Epithelial cell of prostate (primary cell): ENCODE measurements at regions not wholly inside any gene's neighbourhood (a gene's known extent, or its start where the extent isn't known, plus 50 kb on each side); places are given as distances from the start of the nearest gene placed in this dataset.
"Not testable (repeated sequence)": the region's sequence is repeated elsewhere in the genome, so short reads cannot be mapped to it uniquely, and the experiment has no call there.

ENCODE experiments used
- DNase-seq: peaks from one replicate; pipeline ENCODE4 v3.0.0-alpha.2; 2011; ENCODE audit warnings: low read depth, low spot score
- H3K27ac ChIP-seq: fragments of 450-650 bp; 2 replicates; pipeline ENCODE4 v1.5.1; 2017; ENCODE audit warnings: mild to moderate bottlenecking

DNA sequence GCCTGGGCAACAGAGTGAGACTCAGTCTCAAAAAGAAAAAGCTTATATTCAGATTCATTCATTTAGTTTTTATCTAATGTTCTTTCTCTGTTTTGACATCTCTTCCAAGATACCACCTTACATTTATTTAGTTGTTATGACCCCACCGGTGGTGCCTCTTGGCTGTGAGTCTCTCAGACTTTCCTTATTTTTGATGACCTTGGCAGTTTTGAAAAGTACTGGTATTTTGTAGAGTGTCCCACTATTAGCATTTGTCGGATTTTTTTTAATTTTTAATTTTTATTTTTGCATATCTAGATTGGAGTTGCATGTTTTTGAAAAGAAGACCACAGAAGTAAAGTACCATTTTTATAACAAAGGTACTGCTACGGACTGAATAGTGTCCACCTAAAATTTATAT is 351.7 kb upstream of the KYNU start:
- H3K27ac ChIP-seq = no peak overlapping the region
- no peak for DNase-seq

DNA sequence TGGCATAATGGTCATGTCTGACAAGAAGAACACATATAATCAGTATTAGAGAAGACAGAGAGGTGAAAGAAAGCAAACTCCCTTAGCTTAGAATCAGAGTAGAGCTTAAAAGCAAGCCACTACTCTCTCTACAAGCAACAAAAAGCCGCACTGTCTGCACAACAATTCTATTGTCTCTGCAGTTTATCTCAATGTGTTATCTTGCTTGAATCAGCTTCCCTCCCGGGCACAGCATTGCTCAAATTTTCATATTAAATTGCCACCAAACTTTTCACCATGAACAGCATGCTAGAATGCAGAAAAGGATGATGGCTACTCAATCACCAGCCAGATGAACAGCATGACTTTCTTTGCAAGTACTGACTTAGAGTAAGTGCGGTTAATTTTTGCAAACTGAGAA is 356.0 kb upstream of the KYNU start:
- H3K27ac ChIP-seq = no peak overlapping the region
- DNase-seq = no peak

DNA sequence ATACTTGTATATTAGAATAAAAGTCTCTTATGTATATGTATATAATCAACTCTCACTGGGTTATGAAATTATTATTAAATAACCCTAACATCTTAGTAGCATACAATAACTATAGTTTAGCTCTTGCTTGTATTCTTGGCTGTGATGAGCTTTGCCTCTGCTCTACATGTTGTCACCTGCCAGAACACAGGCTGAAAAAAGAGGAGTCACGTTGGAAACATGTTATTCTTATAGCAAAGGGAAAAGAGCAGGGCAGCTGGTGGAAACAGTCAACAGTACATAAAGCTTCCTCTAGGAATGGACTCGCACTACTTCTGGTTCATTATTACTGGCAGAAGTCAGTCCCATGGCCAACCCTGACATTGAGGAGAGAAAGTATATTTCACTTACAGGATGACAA is 362.0 kb upstream of the KYNU start:
- no peak for DNase-seq
- no peak overlapping the region for H3K27ac ChIP-seq

DNA sequence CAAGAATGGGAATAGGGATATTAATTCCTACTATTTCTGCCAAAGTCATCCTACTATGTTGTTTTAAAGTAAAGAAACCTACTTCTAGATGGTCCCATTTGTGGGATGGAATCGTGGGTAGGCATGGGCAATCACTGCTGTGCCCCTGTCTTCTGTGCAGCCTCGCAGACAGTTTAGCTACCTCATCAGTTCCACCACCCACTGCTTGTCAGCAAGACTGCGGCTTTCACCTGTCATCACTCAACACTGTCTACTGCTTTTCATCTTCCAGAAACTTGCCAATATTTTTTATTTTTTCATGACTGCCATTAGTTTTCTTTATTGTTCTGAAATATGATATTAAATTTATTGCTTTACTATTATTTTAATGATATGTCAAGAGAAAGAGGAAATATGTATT is 368.1 kb upstream of the KYNU start:
- no peak for DNase-seq
- H3K27ac ChIP-seq = no peak overlapping the region

DNA sequence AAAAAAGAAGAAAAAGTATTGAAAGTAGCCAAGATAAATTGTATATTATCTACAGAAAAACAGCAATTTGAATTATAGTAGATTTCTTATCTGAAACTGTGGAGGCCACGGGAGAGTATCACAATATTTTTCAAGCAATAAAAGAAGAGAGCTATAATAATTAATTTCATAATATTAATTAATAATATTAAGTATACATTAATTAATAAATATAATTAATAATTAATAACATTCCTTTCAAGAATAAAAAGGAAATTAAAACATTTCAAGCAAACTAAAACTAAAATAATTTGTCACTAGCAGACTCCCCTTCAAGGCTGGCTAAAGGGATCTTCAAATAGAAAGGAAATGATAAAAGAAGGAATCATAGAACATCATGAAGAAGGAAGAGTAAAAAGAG is 372.7 kb upstream of the KYNU start:
- DNase-seq = no peak
- H3K27ac ChIP-seq = no peak overlapping the region

DNA sequence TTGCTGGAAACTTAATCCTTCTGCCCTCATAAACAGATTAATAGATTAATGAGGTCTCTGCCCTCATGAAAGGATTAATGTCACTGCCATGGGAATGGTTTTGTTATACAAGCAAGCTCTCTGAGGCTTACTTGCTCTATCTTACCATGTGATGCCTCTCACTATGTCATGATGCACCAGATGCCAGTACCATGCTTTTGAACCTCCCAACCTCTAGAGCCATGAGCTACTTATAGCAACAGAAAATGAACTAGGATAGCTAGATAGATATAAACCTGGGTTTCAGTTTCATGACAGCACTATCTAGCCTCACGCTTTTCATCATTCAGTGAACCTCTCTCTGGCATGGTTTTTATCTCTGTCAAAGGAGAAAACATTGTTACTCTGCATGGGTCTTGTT is 371.6 kb upstream of the LRP1B start:
- DNase-seq = no peak
- no peak overlapping the region for H3K27ac ChIP-seq

DNA sequence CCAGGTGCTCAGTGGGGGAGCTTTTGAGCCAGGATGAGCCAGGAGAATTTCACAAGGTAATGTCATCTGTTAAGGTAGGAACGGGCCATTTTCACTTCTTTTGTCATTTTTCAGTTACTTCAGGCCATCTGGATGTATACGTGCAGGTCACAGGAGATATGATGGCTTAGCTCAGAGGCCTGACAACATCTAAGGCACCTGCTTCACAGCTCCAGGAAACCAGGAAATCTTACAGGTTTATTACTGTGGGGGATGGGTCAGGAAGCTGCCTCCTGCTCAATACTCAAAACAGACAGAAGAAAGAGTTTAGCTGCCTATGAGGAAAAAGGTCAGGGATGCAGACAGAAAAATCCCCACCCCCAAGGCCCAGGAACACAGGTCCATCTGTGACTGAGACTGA is 364.3 kb upstream of the LRP1B start:
- H3K27ac ChIP-seq = no peak overlapping the region
- no peak for DNase-seq

DNA sequence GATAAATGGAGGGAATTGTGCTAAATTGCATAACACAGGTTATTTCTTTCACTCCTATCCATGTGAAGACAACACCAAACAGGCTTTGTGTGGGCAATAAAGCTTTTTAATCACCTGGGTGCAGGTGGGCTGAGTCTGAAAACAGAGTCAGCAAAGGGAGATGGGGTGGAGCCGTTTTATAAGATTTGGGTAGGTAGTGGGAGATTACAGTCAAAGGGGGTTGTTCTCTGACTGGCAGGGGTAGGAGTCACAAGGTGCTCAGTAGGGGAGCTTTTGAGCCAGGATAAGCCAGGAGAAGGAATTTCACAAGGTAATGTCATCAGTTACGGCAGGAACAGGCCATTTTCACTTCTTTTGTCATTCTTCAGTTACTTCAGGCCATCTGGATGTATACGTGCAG is 358.8 kb upstream of the LRP1B start:
- DNase-seq, H3K27ac ChIP-seq: not testable (repeated sequence)

DNA sequence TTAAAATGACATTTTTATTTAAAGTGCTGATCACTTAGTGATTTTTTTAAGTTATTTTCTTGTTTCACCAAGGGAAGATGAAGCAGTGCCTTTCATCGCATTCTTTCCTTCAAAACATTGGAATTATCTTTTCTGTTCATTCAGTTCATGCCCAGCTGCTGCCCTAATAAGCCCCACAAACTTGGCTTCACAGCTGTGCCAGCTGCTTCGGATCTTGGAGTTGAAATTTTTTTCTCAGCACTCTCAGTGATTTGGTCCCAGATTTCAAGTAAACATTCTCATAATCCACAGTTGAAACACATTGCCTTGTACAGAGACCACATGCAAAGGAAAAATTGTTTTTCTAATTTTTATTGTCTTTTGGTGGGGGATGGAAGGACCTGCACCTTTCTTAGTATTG is 353.3 kb upstream of the LRP1B start:
- no peak for DNase-seq

DNA sequence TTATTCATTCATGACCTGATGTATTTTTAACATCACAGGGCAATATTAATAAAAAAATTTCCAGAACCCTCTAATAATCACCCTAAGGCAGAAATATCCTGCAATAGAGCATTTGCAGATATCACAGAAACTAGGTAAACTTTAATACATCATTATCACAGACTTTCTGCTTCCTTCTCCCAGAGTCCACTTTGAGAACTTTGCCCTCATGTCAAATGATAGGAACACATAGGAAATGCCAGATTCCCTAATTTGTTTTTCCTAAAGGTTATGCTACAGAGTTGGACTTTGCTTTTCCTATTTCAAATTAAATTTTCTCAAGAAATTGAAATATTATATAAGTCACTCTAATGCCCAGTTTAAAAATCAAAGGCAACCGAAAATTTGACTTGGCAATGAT is 352.8 kb upstream of the LRP1B start:
- H3K27ac ChIP-seq = no peak overlapping the region
- no peak for DNase-seq

More for the DNA sequence above, 353.3 kb upstream of the LRP1B start:
- H3K27ac ChIP-seq = no peak overlapping the region

DNA sequence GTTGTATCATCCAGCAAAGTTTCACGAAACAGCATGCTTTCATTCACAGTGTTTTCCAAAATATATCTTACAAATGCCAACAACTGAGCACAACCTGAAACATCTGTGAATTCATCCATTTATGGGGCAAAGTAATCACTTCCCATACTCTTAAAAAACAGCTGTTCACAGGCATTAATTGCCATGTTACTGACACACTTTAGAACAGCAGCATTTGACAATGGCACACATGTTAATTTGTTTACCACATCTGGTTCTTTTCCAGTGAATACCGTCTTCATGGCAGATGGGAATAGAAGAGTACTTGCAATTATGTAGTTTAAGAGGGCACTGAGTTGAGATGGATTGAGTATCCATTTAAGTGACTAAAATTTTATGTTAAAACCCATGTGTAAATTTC is 347.4 kb upstream of the LRP1B start:
- no peak overlapping the region for H3K27ac ChIP-seq
- DNase-seq = no peak

DNA sequence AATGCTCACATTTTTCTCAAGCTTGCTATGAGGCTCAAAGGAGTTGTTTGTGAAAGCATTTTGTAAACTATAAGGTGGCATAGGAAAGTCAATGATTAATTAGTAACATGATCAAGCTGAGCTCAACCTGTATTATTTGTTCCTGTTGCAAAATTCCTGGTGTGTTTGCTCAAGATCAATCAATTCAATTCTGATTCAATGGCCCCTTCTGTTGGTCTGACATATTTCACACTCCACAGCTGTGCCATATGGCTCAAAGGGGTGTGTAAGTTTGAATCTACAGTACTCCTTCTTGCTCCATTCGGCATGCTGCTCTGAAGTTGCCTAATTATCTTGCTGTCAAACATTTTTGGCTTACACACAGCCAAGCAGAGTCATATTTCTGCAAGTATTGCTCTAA is 341.6 kb upstream of the LRP1B start:
- H3K27ac ChIP-seq = no peak overlapping the region
- DNase-seq = no peak

DNA sequence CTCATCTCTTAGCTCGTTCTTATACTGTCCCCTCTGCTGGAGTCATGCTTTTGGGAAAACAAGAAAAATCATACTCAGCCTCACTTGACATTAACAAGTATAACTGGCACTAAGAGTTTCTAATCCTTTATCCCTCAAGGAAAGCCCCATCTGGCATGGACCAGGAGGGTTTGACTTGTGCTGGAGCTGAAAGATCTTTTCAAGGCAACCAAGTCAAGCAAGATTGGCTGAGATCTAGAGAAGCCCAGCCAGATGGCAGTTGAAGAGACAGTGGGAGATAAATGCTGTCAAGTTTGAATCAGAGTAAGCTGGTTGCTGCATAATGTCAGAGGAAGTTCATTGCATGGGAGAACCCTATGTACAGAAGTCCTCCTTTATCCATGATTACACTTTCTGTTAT is 336.5 kb upstream of the LRP1B start:
- no peak overlapping the region for H3K27ac ChIP-seq
- no peak for DNase-seq

DNA sequence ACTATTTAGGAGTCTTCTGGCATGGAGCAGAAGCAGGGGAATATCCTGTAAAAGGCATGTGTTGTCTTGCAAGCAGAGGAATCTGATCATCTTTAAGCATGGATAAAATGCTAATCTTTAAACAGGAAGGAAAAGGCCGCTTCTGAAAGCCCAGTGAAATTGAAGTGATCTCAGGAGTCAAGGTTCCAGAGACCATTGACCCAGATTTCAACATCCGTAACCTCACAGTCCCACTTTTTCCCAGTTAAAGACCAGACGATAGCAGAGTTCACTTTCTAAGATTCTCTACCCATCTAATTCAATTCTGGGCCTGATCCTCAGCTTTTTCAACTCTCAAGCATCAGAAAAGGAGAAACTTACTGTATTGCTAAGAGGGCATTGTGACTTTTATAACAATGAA is 332.2 kb upstream of the LRP1B start:
- no peak for DNase-seq
- no peak overlapping the region for H3K27ac ChIP-seq

DNA sequence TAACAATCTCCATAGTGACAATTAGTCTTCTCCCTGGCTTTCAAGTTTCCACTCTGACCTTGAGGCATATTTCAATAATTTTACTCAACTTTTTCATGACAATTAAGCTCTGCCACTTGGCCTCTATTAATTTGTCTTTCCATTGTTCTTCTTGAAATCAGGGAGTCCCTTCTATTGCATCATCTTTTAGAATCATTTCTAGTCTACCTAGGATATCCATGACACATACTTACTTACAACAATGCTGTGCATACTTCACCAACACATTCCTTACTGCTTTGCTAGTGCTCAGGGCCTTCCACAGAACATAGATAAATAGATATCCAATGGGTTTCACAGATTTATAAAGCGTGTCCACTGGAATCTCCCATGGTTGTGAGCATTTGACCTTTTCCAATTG is 331.5 kb upstream of the LRP1B start:
- H3K27ac ChIP-seq = no peak overlapping the region
- no peak for DNase-seq

DNA sequence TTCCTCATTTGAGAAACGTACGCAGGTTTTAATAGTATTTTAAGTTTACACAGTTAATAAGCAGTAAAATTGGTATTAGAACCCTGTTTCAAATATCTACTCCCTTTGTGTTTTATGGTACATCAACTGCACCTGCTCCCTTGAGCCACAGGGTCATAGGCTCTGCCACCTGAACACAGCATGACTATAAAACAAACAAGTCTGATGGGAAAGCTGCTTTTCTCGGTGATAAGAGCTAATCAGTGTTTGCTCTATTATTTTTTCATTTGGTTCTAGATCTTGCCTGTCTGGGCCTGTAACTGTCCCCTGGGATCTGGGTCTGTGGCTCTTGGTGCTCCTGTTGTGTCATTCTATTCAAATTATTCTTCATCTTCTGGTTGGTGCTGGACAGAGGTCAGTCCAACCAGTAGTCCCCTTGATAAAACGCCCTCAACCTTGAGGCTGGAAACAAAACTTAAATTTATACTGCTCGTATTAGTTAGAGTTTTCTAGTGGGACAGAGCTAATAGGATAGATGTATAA is 314.8 kb upstream of the LRP1B start:
- no peak for DNase-seq
- H3K27ac ChIP-seq = no peak overlapping the region

DNA sequence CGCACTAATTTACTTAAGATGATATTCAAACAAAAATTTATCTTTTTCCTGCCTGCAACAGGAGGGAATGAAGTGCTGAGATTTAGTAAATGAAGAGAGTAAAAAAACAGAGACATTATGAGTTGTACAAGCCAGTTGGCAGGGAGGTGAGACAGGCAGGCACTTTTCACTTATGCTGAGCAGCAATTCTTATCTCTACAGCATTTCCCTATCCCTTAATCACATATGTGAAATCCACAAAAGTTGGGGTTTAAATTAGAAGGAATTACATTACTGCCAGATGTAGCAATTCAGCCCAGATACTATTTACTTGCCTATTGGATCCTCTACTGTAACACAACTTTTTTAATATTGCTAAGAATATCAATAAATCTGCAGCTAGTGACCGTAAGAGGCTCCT is 314.2 kb upstream of the LRP1B start:
- DNase-seq = no peak
- no peak overlapping the region for H3K27ac ChIP-seq

DNA sequence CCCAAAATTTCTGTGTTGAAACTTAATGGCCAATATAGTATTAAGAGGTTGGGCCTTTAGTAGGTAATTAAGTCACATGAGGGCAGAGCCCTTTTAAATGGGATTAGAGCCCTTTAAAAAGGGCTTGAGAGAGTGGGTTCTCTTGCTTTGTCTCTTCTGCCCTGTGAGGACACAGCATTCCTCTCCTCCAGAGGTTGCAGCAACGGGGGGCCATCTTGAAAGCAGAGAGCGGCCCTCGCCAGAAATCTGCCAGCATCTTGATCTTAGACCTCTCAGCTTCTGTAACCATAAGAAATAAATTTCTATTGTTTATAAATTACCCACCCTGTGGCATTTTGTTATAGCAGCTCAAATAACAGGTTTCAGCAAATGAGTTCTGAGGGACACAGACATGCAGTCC is 305.0 kb upstream of the LRP1B start:
- H3K27ac ChIP-seq = no peak overlapping the region
- no peak for DNase-seq

DNA sequence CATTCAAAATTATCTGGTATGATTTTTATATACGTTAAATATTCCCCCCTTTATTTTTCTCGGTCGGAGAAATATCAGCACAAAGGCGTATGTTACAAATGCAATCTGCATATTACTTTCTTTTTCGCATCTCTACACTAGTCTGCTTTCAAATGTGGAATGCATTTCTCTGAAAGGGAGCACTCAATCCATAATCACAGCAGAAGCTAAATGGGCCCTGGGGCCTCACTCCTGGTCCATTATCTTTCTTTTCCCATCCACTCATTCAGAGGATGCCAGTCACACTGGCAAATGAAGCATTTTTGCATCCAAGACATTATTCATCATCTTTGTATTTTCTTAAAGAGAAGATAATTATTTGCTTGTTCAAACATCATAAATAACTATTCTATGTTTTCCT is 295.2 kb upstream of the LRP1B start:
- DNase-seq = no peak

DNA sequence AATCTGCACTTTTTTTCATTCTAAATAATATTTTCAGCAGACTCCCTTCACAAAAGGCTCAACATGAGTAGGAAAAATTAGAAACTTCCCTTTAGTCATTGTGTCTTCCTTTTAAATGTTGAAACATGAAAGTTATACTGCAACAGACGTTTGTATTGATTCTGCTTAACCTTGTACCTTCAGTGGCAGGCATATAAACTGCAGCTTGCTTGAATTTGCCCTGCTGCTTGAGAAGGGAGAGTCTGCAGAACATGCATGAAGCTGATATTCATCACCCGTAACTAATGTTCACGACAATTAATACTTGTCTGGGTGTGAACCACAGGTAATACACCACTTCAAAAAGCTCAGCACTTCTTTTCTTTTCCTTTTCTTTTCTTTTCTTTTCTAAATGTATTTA is 294.7 kb upstream of the LRP1B start:
- DNase-seq = no peak
- no peak overlapping the region for H3K27ac ChIP-seq

More for the DNA sequence above, 295.2 kb upstream of the LRP1B start:
- no peak overlapping the region for H3K27ac ChIP-seq

DNA sequence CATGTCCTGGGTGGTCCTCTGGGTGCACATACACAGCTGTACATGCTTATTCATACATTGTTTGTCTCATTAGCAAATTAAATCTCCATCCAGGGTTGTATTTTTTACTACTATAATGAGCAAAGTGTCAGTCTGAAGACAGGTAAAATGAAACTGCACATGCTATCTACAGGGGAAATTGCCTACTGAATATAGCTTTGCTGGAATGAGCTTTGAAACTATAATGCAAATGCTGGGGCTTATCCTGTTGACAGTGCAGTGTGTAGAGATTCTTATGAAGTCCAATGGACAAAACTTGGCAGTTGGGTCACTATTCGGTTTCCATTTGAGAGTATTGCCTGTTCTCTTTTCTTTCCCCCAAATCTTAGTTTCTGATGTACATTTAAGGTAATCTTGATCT is 292.8 kb upstream of the LRP1B start:
- no peak for DNase-seq
- no peak overlapping the region for H3K27ac ChIP-seq

DNA sequence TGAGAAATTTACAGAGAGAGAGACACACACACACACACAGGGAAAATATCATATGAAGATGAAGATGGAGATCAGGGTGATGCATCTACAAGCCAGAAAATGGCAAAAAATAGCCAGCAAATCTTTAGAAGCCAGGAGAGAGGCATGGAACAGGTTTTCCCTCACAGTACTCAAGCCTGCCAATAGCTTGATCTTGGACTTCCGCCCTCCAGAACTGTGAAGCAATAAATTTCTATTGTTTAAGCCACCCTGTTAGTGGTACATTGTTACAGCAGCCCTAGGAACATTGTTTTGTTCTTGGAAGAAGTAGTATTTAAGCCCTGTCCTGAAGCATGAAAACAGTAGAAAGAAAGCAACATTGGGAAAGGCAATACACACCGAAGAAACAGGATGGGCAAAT is 292.0 kb upstream of the LRP1B start:
- DNase-seq = no peak

DNA sequence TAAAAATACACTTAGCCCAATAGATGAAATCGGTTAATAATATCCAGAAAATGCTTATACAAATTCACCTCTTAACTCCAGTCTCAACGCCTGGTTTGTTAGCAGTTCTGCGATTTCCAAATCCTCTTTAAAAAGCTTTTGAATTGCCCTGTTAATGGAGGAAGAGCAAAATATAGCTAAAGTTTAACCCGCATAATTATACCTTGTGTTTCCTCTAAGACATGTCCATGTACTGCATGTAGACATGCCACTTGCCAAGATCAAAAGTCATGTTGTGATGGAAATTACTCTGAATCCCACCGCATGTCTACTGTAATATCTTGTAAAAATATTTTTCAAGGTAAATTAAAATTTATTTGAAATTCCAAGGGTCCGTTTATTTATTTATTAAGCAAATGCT is 291.2 kb upstream of the LRP1B start:
- no peak for DNase-seq
- H3K27ac ChIP-seq = no peak overlapping the region

More for the DNA sequence above, 292.0 kb upstream of the LRP1B start:
- H3K27ac ChIP-seq = no peak overlapping the region
